SK-N-MC (cell line): ENCODE measurements at regions not wholly inside any gene's neighbourhood (a gene's known extent, or its start where the extent isn't known, plus 50 kb on each side); places are given as distances from the start of the nearest gene placed in this dataset.

Experiments used
- EZH2 ChIP-seq: fragments of 200-600 bp; sonication (generic); IDR thresholded peaks from one replicate; pipeline ENCODE4 v1.6.1; 2017; ENCODE audit warnings: antibody characterized with exemption
- POLR2AphosphoS5 ChIP-seq: IDR thresholded peaks from 2 replicates; pipeline ENCODE4 v1.6.1; 2012; ENCODE audit warnings: mild to moderate bottlenecking, low read depth, low read length, borderline replicate concordance

DNA sequence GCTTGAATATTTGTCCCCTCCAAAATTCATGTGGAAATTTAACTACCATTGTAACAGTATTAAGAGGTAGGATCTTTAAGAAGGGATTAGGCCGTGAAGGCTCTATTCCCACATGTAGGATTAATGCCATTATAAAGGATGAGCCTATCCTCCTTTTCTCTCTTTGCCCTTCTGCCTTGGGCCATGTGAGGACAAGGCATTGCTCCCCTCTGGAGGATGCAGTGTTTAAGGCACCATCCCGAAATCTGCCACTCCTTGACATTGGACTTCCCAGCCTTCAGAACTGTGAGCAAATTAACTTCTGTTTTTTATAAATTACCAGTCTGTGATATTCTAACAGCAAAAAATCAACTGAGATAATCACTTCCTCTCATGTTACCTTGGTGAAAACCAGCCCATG, 124.4 kb downstream of the TOMM20 start:
- TF ChIP-seq POLR2AphosphoS5: no peak
- no peak for TF ChIP-seq EZH2
